H1 (cell line): ENCODE measurements at regions not wholly inside any gene's neighbourhood (a gene's known extent, or its start where the extent isn't known, plus 50 kb on each side); places are given as distances from the start of the nearest gene placed in this dataset.
"Not testable (repeated sequence)": the region's sequence is repeated elsewhere in the genome, so short reads cannot be mapped to it uniquely, and the experiment has no call there.

ENCODE experiments used
- CTCF ChIA-PET: fragments of 300-600 bp; sonication (Branson Sonifier 250); formaldehyde crosslinking; loops from one replicate; lab custom pipeline; 2021; ENCODE audit not compliant: partially characterized antibody; lab: Charles Lee
- POLR2A ChIA-PET: fragments of 300-600 bp; sonication (Branson Sonifier 250); formaldehyde crosslinking; loops from one replicate; lab custom pipeline; 2021; ENCODE audit warnings: inconsistent platforms; ENCODE audit not compliant: partially characterized antibody; lab: Charles Lee
- DNase-seq, 2 experiments: peaks; one replicate each; pipeline versions ENCODE4 v3.0.0 to v3.0.0-alpha.2; 2010 to 2022; ENCODE audit warnings: low spot score in 2 of 2, low read depth in 1 of 2, mixed read lengths in 1 of 2
- FAIRE-seq: peaks from 2 replicates; lab custom pipeline; 2011; peaks lifted over from hg19 to GRCh38; lab: Jason Lieb, UNC
- H2AFZ ChIP-seq: 2 replicates; pipeline ENCODE4 v1.8.1; 2012; ENCODE audit warnings: low read length, inconsistent platforms
- H2AK5ac ChIP-seq: 2 replicates; pipeline ENCODE4 v1.6.1; 2013; ENCODE audit warnings: low read depth, low read length
- H2BK120ac ChIP-seq: replicated peaks from 2 replicates; pipeline ENCODE3; 2013; ENCODE audit warnings: low read depth, low read length, inconsistent platforms
- H2BK12ac ChIP-seq: 2 replicates; pipeline ENCODE4 v1.6.1; 2013; ENCODE audit warnings: low read depth, low read length
- H2BK15ac ChIP-seq: 2 replicates; pipeline ENCODE4 v1.6.1; 2013; ENCODE audit warnings: low read length
- H2BK20ac ChIP-seq: 2 replicates; pipeline ENCODE4 v1.6.1; 2013; ENCODE audit warnings: low read length
- H2BK5ac ChIP-seq: 2 replicates; pipeline ENCODE4 v1.6.1; 2013; ENCODE audit warnings: low read depth, low read length
- H3K14ac ChIP-seq: 2 replicates; pipeline ENCODE4 v1.6.1; 2013; ENCODE audit warnings: inconsistent platforms; ENCODE audit not compliant: insufficient read length
- H3K18ac ChIP-seq: 2 replicates; pipeline ENCODE4 v1.6.1; 2013; ENCODE audit warnings: low read length; ENCODE audit errors: extremely low read depth
- H3K23ac ChIP-seq: 2 replicates; pipeline ENCODE4 v1.6.1; 2013; ENCODE audit warnings: inconsistent platforms; ENCODE audit not compliant: insufficient read length
- H3K23me2 ChIP-seq: 2 replicates; pipeline ENCODE4 v1.6.1; 2013; ENCODE audit warnings: low read depth, low read length
- H3K27ac ChIP-seq: 2 replicates; pipeline ENCODE4 v1.6.1; 2011; ENCODE audit warnings: low read depth, low read length, inconsistent platforms
- H3K27me3 ChIP-seq, 4 experiments: replicated peaks in 1 of 4; 1 replicate in 1 of 4; 2 replicates in 3 of 4; pipeline versions ENCODE4 v1.6.1 to v1.8.1; 2011 to 2013; ENCODE audit warnings: low read length in 3 of 4, mild to moderate bottlenecking in 3 of 4, inconsistent platforms in 2 of 4, mixed read lengths in 2 of 4, moderate library complexity in 1 of 4; ENCODE audit not compliant: control insufficient read depth in 3 of 4, insufficient read depth in 3 of 4; ENCODE audit errors: extremely low read depth in 1 of 4
- H3K36me3 ChIP-seq, 4 experiments: 2 replicates each; pipeline versions ENCODE4 v1.6.1 to v1.8.1; 2011 to 2013; ENCODE audit warnings: mild to moderate bottlenecking in 4 of 4, low read length in 3 of 4, moderate library complexity in 2 of 4, control low read depth in 1 of 4, inconsistent platforms in 1 of 4; ENCODE audit not compliant: insufficient read depth in 4 of 4, control insufficient read depth in 2 of 4
- H3K4ac ChIP-seq: replicated peaks from 2 replicates; pipeline ENCODE3; 2013; ENCODE audit warnings: low read length, low read depth, mixed read lengths, inconsistent platforms; ENCODE audit not compliant: insufficient read length
- H3K4me1 ChIP-seq, 4 experiments: replicated peaks in 1 of 4; 1 replicate in 1 of 4; 2 replicates in 3 of 4; pipeline versions ENCODE4 v1.6.1 to v1.8.1; 2011 to 2013; ENCODE audit warnings: low read length in 3 of 4, inconsistent platforms in 2 of 4, mixed read lengths in 1 of 4; ENCODE audit not compliant: insufficient read depth in 4 of 4, control insufficient read depth in 3 of 4
- H3K4me2 ChIP-seq, 2 experiments: 2 replicates each; pipeline versions ENCODE4 v1.6.1 to v1.8.1; 2011 to 2013; ENCODE audit warnings: low read depth in 2 of 2, low read length in 2 of 2, control low read depth in 1 of 2, inconsistent platforms in 1 of 2, mild to moderate bottlenecking in 1 of 2; ENCODE audit not compliant: insufficient read depth in 1 of 2
- H3K4me3 ChIP-seq, 4 experiments: fragments of 200-600, 300-600 bp in 1 of 4; sonication (generic), shearing (Covaris generic), sonication (Bioruptor Twin) in 1 of 4; 2 replicates each; pipeline versions ENCODE4 v1.5.1 to v1.8.1; 2011 to 2016; ENCODE audit warnings: low read length in 4 of 4, low read depth in 3 of 4, control low read depth in 2 of 4, inconsistent platforms in 2 of 4, mild to moderate bottlenecking in 2 of 4, mixed read lengths in 1 of 4, moderate library complexity in 1 of 4; ENCODE audit not compliant: insufficient read depth in 2 of 4; ENCODE audit errors: extremely low read depth in 1 of 4
- H3K56ac ChIP-seq: replicated peaks from 2 replicates; pipeline ENCODE3; 2013; ENCODE audit warnings: low read depth, mild to moderate bottlenecking, mixed read lengths, low read length, inconsistent platforms; ENCODE audit not compliant: insufficient read length
- H3K79me1 ChIP-seq: 2 replicates; pipeline ENCODE4 v1.6.1; 2013; ENCODE audit warnings: low read depth, low read length, control low read depth
- H3K79me2 ChIP-seq, 2 experiments: 2 replicates each; pipeline versions ENCODE4 v1.6.1 to v1.8.1; 2012 to 2013; ENCODE audit warnings: low read length in 2 of 2, mild to moderate bottlenecking in 2 of 2, inconsistent platforms in 1 of 2; ENCODE audit not compliant: insufficient read depth in 2 of 2, control insufficient read depth in 1 of 2
- H3K9ac ChIP-seq, 4 experiments: replicated peaks in 1 of 4; 1 replicate in 1 of 4; 2 replicates in 3 of 4; pipeline versions ENCODE4 v1.6.1 to v1.8.1; 2011 to 2013; ENCODE audit warnings: low read depth in 3 of 4, low read length in 3 of 4, control low read depth in 2 of 4, mild to moderate bottlenecking in 2 of 4, moderate library complexity in 2 of 4, inconsistent platforms in 1 of 4; ENCODE audit errors: extremely low read depth in 1 of 4
- H3K9me3 ChIP-seq, 2 experiments: 2 replicates each; pipeline versions ENCODE4 v1.6.1 to v1.8.1; 2012 to 2013; ENCODE audit warnings: mild to moderate bottlenecking in 2 of 2, moderate library complexity in 2 of 2, control low read depth in 1 of 2, inconsistent platforms in 1 of 2, low read depth in 1 of 2, low read length in 1 of 2, mixed read lengths in 1 of 2; ENCODE audit not compliant: insufficient read depth in 2 of 2
- H4K20me1 ChIP-seq, 2 experiments: replicated peaks in 1 of 2; 2 replicates each; pipeline versions ENCODE3 to v1.8.1; 2011 to 2013; ENCODE audit warnings: inconsistent platforms in 2 of 2, low read length in 2 of 2, mild to moderate bottlenecking in 1 of 2; ENCODE audit not compliant: insufficient read depth in 2 of 2, control insufficient read depth in 1 of 2
- H4K5ac ChIP-seq: 2 replicates; pipeline ENCODE4 v1.6.1; 2013; ENCODE audit warnings: low read length, low read depth, mixed read lengths, inconsistent platforms; ENCODE audit not compliant: insufficient read length
- H4K8ac ChIP-seq: 2 replicates; pipeline ENCODE4 v1.8.0; 2013; ENCODE audit warnings: mild to moderate bottlenecking, moderate library complexity, low read length, inconsistent platforms; ENCODE audit not compliant: insufficient read depth; ENCODE audit errors: extremely low read depth
- H4K91ac ChIP-seq: replicated peaks from 2 replicates; pipeline ENCODE3; 2013; ENCODE audit warnings: low read length, mixed read lengths, inconsistent platforms; ENCODE audit not compliant: insufficient read length
- WGBS, 2 experiments: shearing (Covaris generic) in 1 of 2; methylation state at CpG; one replicate each; pipeline versions ENCODE4 v1.1.6 to v1.1.7; 2013 to 2015; ENCODE audit warnings: low lambda C conversion rate in 2 of 2, mixed read lengths in 2 of 2, inconsistent platforms in 1 of 2, low coverage in 1 of 2, missing lambda C conversion rate in 1 of 2; ENCODE audit not compliant: insufficient replicate concordance in 2 of 2, insufficient coverage in 1 of 2, insufficient read length in 1 of 2; ENCODE audit errors: extremely low coverage in 1 of 2, missing lambda C conversion rate in 1 of 2; 5-methylcytosine and 5-hydroxymethylcytosine counted together

- POLR2A ChIA-PET, H3K23me2 ChIP-seq, H3K9me3 ChIP-seq, H4K91ac ChIP-seq, H4K8ac ChIP-seq, H2AFZ ChIP-seq, H4K20me1 ChIP-seq, H2BK20ac ChIP-seq, H3K79me2 ChIP-seq, FAIRE-seq, H3K23ac ChIP-seq, H2BK120ac ChIP-seq, H3K56ac ChIP-seq, H2AK5ac ChIP-seq, H3K79me1 ChIP-seq, H3K4me2 ChIP-seq, H4K5ac ChIP-seq, H3K27me3 ChIP-seq, H3K27ac ChIP-seq, H2BK15ac ChIP-seq, H2BK12ac ChIP-seq, CTCF ChIA-PET, H3K14ac ChIP-seq, H3K36me3 ChIP-seq, H3K4me1 ChIP-seq, H3K9ac ChIP-seq, H2BK5ac ChIP-seq, H3K4ac ChIP-seq, H3K4me3 ChIP-seq, H3K18ac ChIP-seq: not testable (repeated sequence)
- WGBS, 2 experiments, result 85% methylated on average over 6 of the region's 6 CpGs; no CpG with 5 or more reads in 1 of the 2 experiments
- peak in 1 of 2 experiments; percentile 16 for DNase-seq
Measured at GRCh38 chr16:29213251-29213650, 193.3 kb downstream of the NPIPB11 start.
